ENCODE measurements at regions not wholly inside any gene's neighbourhood (a gene's known extent, or its start where the extent isn't known, plus 50 kb on each side); places are given as distances from the start of the nearest gene placed in this dataset.

DNA sequence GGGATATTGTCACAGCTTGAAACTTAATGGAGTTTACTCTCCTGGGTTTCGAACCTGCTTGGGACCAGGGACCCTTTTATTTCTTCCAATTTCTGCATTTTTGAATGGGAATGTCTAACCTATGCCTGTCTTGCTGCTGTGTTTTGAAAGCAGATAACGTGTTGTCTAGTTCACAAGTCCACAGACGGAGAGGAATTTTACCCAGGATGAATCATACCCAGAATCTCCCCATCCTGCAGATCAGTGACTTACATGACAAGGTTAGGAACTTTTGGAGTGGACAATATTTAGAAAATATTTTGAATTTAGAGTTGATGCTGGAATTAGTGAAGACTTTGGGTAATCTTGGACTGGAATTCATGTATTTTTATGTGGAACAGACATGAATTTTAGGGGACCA lies 68.6 kb upstream of the RFXAP start (continued):
- TF ChIP-seq, protein P1, sequence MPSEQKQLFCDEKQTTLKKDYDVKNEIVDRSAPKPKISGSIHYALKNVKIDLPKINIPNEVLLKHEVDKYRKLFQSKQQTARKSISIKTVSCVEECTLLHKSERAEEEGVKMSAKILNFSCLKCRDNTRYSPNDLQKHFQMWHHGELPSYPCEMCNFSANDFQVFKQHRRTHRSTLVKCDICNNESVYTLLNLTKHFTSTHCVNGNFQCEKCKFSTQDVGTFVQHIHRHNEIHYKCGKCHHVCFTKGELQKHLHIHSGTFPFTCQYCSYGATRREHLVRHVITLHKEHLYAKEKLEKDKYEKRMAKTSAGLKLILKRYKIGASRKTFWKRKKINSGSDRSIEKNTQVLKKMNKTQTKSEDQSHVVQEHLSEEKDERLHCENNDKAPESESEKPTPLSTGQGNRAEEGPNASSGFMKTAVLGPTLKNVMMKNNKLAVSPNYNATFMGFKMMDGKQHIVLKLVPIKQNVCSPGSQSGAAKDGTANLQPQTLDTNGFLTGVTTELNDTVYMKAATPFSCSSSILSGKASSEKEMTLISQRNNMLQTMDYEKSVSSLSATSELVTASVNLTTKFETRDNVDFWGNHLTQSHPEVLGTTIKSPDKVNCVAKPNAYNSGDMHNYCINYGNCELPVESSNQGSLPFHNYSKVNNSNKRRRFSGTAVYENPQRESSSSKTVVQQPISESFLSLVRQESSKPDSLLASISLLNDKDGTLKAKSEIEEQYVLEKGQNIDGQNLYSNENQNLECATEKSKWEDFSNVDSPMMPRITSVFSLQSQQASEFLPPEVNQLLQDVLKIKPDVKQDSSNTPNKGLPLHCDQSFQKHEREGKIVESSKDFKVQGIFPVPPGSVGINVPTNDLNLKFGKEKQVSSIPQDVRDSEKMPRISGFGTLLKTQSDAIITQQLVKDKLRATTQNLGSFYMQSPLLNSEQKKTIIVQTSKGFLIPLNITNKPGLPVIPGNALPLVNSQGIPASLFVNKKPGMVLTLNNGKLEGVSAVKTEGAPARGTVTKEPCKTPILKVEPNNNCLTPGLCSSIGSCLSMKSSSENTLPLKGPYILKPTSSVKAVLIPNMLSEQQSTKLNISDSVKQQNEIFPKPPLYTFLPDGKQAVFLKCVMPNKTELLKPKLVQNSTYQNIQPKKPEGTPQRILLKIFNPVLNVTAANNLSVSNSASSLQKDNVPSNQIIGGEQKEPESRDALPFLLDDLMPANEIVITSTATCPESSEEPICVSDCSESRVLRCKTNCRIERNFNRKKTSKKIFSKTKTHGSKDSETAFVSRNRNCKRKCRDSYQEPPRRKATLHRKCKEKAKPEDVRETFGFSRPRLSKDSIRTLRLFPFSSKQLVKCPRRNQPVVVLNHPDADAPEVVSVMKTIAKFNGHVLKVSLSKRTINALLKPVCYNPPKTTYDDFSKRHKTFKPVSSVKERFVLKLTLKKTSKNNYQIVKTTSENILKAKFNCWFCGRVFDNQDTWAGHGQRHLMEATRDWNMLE (tag by site-specific recombination; conservative IDR thresholded peaks at IDR 0.05; ENCODE audit: low read depth), result no peak
- TF ChIP-seq, protein P2, sequence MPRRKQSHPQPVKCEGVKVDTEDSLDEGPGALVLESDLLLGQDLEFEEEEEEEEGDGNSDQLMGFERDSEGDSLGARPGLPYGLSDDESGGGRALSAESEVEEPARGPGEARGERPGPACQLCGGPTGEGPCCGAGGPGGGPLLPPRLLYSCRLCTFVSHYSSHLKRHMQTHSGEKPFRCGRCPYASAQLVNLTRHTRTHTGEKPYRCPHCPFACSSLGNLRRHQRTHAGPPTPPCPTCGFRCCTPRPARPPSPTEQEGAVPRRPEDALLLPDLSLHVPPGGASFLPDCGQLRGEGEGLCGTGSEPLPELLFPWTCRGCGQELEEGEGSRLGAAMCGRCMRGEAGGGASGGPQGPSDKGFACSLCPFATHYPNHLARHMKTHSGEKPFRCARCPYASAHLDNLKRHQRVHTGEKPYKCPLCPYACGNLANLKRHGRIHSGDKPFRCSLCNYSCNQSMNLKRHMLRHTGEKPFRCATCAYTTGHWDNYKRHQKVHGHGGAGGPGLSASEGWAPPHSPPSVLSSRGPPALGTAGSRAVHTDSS (tag by site-specific recombination; IDR thresholded peaks at IDR 0.05), result no peak
- no peak for TF ChIP-seq ZNF211 (tag by site-specific recombination; IDR thresholded peaks at IDR 0.05; ENCODE audit: low read depth)
- TF ChIP-seq, protein P3, sequence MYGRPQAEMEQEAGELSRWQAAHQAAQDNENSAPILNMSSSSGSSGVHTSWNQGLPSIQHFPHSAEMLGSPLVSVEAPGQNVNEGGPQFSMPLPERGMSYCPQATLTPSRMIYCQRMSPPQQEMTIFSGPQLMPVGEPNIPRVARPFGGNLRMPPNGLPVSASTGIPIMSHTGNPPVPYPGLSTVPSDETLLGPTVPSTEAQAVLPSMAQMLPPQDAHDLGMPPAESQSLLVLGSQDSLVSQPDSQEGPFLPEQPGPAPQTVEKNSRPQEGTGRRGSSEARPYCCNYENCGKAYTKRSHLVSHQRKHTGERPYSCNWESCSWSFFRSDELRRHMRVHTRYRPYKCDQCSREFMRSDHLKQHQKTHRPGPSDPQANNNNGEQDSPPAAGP (tag by site-specific recombination; IDR thresholded peaks at IDR 0.05), result no peak

- Histone ChIP-seq H3K4me3 (ENCODE audit: low read depth, low read length) (no peak overlapping the region), H3K27ac (ENCODE audit: extremely low read depth, low read depth, low read length) (no peak overlapping the region), H3K4me1 (ENCODE audit: control insufficient read depth, insufficient read depth, low read length) (no peaks in the 10 kb centered on the region), H3K9me3 (ENCODE audit: control insufficient read depth, insufficient read depth, low read depth, low read length) (no peaks in the 10 kb centered on the region), H3K36me3 (ENCODE audit: control insufficient read depth in 2 of 2, insufficient read depth in 1 of 2, low read length in 2 of 2) (no peaks in the 10 kb centered on the region)
- ChIA-PET POLR2A (no interaction called here), CTCF (interaction anchor here (0.6 kb wide), 2 partner anchors 14 to 331 kb away, joined by 3 read pairs; no protein-coding TSS in a partner anchor)
- TF ChIP-seq ZNF571 (tag by site-specific recombination; IDR thresholded peaks at IDR 0.05) (no peak), ZNF610 (tag by site-specific recombination; IDR thresholded peaks at IDR 0.05; ENCODE audit: borderline replicate concordance) (no peak), ZNF692 (tag by site-specific recombination; IDR thresholded peaks at IDR 0.05) (no peak), ZNF155 (tag by site-specific recombination; IDR thresholded peaks at IDR 0.05) (no peak), ZEB2 (tag by site-specific recombination; IDR thresholded peaks at IDR 0.05) (no peak), ZSCAN23 (tag by site-specific recombination; IDR thresholded peaks at IDR 0.05) (no peak), ZNF175 (tag by site-specific recombination; IDR thresholded peaks at IDR 0.05) (no peak), TSHZ1 (tag by site-specific recombination; IDR thresholded peaks at IDR 0.05; ENCODE audit: borderline replicate concordance) (no peak), ZNF19 (tag by site-specific recombination; IDR thresholded peaks at IDR 0.05; ENCODE audit: low read depth) (no peak), GLI4 (tag by site-specific recombination; IDR thresholded peaks at IDR 0.05) (no peak), ZNF48 (tag by site-specific recombination; IDR thresholded peaks at IDR 0.05) (no peak), ZNF169 (tag by site-specific recombination; IDR thresholded peaks at IDR 0.05) (no peak), SP7 (tag by site-specific recombination; IDR thresholded peaks at IDR 0.05) (no peak), ZNF2 (tag by site-specific recombination; IDR thresholded peaks at IDR 0.05) (no peak), ZNF76 (tag by site-specific recombination; IDR thresholded peaks at IDR 0.05; ENCODE audit: borderline replicate concordance, low read depth) (no peak), ZNF239 (tag by site-specific recombination; IDR thresholded peaks at IDR 0.05) (no peak)
- TF ChIP-seq, protein P4, sequence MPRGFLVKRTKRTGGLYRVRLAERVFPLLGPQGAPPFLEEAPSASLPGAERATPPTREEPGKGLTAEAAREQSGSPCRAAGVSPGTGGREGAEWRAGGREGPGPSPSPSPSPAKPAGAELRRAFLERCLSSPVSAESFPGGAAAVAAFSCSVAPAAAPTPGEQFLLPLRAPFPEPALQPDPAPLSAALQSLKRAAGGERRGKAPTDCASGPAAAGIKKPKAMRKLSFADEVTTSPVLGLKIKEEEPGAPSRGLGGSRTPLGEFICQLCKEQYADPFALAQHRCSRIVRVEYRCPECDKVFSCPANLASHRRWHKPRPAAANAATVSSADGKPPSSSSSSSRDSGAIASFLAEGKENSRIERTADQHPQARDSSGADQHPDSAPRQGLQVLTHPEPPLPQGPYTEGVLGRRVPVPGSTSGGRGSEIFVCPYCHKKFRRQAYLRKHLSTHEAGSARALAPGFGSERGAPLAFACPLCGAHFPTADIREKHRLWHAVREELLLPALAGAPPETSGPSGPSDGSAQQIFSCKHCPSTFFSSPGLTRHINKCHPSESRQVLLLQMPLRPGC (tag by site-specific recombination; IDR thresholded peaks at IDR 0.05), result no peak
- TF ChIP-seq, protein P5, sequence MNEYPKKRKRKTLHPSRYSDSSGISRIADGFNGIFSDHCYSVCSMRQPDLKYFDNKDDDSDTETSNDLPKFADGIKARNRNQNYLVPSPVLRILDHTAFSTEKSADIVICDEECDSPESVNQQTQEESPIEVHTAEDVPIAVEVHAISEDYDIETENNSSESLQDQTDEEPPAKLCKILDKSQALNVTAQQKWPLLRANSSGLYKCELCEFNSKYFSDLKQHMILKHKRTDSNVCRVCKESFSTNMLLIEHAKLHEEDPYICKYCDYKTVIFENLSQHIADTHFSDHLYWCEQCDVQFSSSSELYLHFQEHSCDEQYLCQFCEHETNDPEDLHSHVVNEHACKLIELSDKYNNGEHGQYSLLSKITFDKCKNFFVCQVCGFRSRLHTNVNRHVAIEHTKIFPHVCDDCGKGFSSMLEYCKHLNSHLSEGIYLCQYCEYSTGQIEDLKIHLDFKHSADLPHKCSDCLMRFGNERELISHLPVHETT (tag by site-specific recombination; IDR thresholded peaks at IDR 0.05), result no peak
Observed at GRCh38 chr13:36750946-36751345, 68.1 kb upstream of the RFXAP start.
